ENCODE measurements at regions not wholly inside any gene's neighbourhood (a gene's known extent, or its start where the extent isn't known, plus 50 kb on each side); places are given as distances from the start of the nearest gene placed in this dataset.

DNA sequence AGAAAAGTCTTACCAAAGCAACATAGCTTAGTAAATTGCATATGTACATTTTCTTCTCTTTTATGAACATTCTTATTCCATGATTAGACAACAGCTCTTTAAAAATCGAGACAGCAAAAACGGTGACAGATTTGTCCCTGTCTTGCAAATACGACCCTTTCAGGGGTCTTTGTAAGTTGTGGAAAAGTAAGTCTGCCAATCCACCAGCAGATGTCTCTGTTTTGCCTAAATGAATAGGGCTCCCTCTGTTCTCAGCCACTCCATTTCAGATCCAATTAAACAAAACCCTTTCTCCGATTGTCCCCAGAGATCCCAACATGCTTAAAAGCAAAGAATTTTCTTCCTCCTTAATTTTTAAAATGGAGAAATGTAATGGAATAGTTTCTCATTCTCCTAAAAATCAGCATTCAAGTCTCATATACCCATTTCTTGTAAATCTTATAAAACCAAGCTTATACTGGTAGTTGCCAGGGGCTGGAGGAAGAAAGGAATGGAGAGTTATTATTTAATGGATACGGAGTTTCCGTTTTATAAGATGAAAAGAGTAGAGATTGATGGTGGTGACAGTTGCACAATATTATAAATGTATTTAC, 61.0 kb upstream of the NFE2L3 start:
- peak overlapping the region; percentile 23 for H3K4me3 ChIP-seq
- H3K27ac ChIP-seq: no peak overlapping the region
- no peak for DNase-seq (ENCODE audit: low spot score)
- TF ChIP-seq CTCF (IDR thresholded peaks at IDR 0.05): peak; percentile 46

- H3K27ac ChIP-seq: no peak overlapping the region
- TF ChIP-seq CTCF (IDR thresholded peaks at IDR 0.05): no peak
- DNase-seq (ENCODE audit: low spot score): no peak
These were observed 60.1 kb upstream of the NFE2L3 start for GRCh38 chr7:26091933-26092332.

DNA sequence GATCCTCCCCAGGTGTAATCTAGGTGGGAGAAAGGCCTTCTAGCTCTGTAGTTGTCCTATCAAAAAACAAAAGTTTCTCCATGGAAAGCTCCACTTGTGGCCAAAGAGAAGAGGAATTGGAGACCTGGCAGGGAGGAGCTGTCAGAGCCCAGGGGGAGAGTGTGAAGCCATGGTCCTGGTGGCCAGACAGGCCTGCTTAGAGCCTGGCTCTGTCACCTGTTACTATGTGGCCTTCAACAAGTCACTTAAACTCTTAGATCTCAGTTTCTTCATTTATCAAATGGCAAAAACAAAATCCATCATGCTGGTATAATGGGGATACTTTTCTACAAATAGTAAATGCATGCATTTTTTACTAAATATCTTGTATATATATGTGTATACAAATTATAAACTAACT, 59.0 kb upstream of the NFE2L3 start:
- H3K27ac ChIP-seq: no peak overlapping the region
- DNase-seq (ENCODE audit: low spot score): no peak
- no peak overlapping the region for H3K4me3 ChIP-seq
- TF ChIP-seq CTCF (IDR thresholded peaks at IDR 0.05): no peak

More at GRCh38 chr7:26091933-26092332, 60.1 kb upstream of the NFE2L3 start:
- no peak overlapping the region for H3K4me3 ChIP-seq

DNA sequence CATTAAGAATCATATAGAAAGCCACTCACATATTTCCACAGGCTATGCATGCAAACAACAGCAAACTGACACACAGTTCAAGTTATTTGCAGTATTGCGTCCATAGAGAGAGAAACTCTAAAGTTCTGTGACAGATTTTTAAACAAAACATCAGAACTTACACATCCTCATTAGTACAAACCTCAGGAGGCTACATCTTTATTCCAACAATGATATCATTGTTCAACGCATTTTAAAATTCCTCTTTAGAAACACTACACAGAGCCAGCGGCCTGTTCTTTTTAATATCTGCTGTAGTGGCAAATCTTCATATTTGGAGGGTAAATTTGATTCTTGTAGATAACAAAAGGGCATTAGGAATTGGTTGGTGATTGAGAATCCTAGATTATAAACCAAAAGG, 55.9 kb upstream of the NFE2L3 start:
- no peak for DNase-seq (ENCODE audit: low spot score)
- no peak overlapping the region for H3K27ac ChIP-seq
- H3K4me3 ChIP-seq: no peak overlapping the region
- TF ChIP-seq CTCF (IDR thresholded peaks at IDR 0.05): no peak

GRCh38 chr7:26097837-26098668, 53.9 kb upstream of the NFE2L3 start:
- Histone ChIP-seq H3K27ac (no peak overlapping the region), H3K4me3 (no peak overlapping the region)
- TF ChIP-seq CTCF (IDR thresholded peaks at IDR 0.05): no peak
- DNase-seq (ENCODE audit: low spot score): no peak

- Histone ChIP-seq H3K27ac (peak overlapping the region in 1 of 2 donors; percentile 16), H3K4me3 (no peak overlapping the region)
- DNase-seq (ENCODE audit: low spot score): no peak
- no peak for TF ChIP-seq CTCF (IDR thresholded peaks at IDR 0.05)
These were observed 52.8 kb upstream of the NFE2L3 start for GRCh38 chr7:26099236-26099635.
